Osteoblast (primary cell): ENCODE measurements at regions not wholly inside any gene's neighbourhood (a gene's known extent, or its start where the extent isn't known, plus 50 kb on each side); places are given as distances from the start of the nearest gene placed in this dataset.

Experiments used
- DNase-seq: peaks from one replicate; pipeline ENCODE4 v3.0.0; 2011; ENCODE audit warnings: low spot score, mixed read lengths; ENCODE audit not compliant: insufficient read length; ENCODE audit errors: missing footprints
- H2AFZ ChIP-seq: 2 replicates; pipeline ENCODE4 v1.6.0; 2011; ENCODE audit warnings: mild to moderate bottlenecking, low read length
- H3K27ac ChIP-seq: 2 replicates; pipeline ENCODE4 v1.5.1; 2011; ENCODE audit warnings: mild to moderate bottlenecking, low read depth, low read length, moderate library complexity
- H3K27me3 ChIP-seq: 2 replicates; pipeline ENCODE4 v1.6.0; 2012; ENCODE audit warnings: mild to moderate bottlenecking, control low read depth, inconsistent platforms, low read length, moderate library complexity; ENCODE audit not compliant: insufficient read depth
- H3K36me3 ChIP-seq: 2 replicates; pipeline ENCODE4 v1.5.1; 2011; ENCODE audit warnings: mild to moderate bottlenecking, low read length, control low read depth, moderate library complexity; ENCODE audit not compliant: insufficient read depth
- H3K4me1 ChIP-seq: 2 replicates; pipeline ENCODE4 v1.5.1; 2011; ENCODE audit warnings: mild to moderate bottlenecking, low read length, control low read depth, moderate library complexity; ENCODE audit not compliant: insufficient read depth
- H3K4me2 ChIP-seq: 2 replicates; pipeline ENCODE4 v1.6.0; 2011; ENCODE audit warnings: mild to moderate bottlenecking, low read length; ENCODE audit not compliant: insufficient read depth
- H3K4me3 ChIP-seq: fragments of 200-600 bp; sonication (generic); 3 replicates; pipeline ENCODE4 v1.5.1; 2012; ENCODE audit warnings: mild to moderate bottlenecking, low read length, inconsistent platforms; ENCODE audit not compliant: insufficient read depth
- H3K79me2 ChIP-seq: 2 replicates; pipeline ENCODE4 v1.6.0; 2012; ENCODE audit warnings: mild to moderate bottlenecking, low read length, control low read depth, inconsistent platforms; ENCODE audit not compliant: insufficient read depth
- H3K9me3 ChIP-seq: 2 replicates; pipeline ENCODE4 v1.5.1; 2011; ENCODE audit warnings: low read depth, low read length, control low read depth
- H4K20me1 ChIP-seq: 2 replicates; pipeline ENCODE4 v1.6.0; 2012; ENCODE audit warnings: mild to moderate bottlenecking, low read length, control low read depth; ENCODE audit not compliant: insufficient read depth
- TF ChIP-seq, protein P1 (sequence below): IDR thresholded peaks from 2 replicates; pipeline ENCODE4 v1.5.1; 2011; ENCODE audit warnings: mild to moderate bottlenecking, low read depth, low read length, moderate library complexity; ENCODE audit errors: extremely low read depth

DNA sequence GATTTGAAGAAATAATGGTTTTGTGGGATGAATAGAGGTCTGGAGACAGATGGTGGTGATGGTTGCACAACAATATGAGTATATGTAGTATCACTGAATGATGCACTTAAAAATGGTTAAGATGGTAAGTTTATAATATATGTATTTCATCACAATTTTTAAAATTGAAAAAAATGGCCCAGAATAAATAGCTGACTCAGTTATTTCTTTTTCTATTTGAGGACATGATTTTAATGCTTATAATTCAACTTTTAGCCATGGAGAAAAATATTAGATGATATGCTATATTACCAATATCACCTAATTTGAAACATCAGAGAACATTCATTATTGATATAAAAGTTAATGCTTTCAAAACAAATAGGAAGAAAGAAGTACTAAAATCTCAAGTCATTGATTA, 339.8 kb upstream of the LINC00305 start:
- TF ChIP-seq, protein P1, sequence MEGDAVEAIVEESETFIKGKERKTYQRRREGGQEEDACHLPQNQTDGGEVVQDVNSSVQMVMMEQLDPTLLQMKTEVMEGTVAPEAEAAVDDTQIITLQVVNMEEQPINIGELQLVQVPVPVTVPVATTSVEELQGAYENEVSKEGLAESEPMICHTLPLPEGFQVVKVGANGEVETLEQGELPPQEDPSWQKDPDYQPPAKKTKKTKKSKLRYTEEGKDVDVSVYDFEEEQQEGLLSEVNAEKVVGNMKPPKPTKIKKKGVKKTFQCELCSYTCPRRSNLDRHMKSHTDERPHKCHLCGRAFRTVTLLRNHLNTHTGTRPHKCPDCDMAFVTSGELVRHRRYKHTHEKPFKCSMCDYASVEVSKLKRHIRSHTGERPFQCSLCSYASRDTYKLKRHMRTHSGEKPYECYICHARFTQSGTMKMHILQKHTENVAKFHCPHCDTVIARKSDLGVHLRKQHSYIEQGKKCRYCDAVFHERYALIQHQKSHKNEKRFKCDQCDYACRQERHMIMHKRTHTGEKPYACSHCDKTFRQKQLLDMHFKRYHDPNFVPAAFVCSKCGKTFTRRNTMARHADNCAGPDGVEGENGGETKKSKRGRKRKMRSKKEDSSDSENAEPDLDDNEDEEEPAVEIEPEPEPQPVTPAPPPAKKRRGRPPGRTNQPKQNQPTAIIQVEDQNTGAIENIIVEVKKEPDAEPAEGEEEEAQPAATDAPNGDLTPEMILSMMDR, result no peak
- no peak overlapping the region for H2AFZ ChIP-seq
- no peaks in the 10 kb centered on the region for H3K27me3 ChIP-seq
- no peaks in the 10 kb centered on the region for H3K4me1 ChIP-seq
- H3K36me3 ChIP-seq, result no peaks in the 10 kb centered on the region
- no peak for DNase-seq
- no peak overlapping the region for H3K27ac ChIP-seq
- no peak overlapping the region for H3K4me3 ChIP-seq
- H3K4me2 ChIP-seq, result no peak overlapping the region
- no peaks in the 10 kb centered on the region for H3K79me2 ChIP-seq
- H4K20me1 ChIP-seq, result no peaks in the 10 kb centered on the region
- no peaks in the 10 kb centered on the region for H3K9me3 ChIP-seq

DNA sequence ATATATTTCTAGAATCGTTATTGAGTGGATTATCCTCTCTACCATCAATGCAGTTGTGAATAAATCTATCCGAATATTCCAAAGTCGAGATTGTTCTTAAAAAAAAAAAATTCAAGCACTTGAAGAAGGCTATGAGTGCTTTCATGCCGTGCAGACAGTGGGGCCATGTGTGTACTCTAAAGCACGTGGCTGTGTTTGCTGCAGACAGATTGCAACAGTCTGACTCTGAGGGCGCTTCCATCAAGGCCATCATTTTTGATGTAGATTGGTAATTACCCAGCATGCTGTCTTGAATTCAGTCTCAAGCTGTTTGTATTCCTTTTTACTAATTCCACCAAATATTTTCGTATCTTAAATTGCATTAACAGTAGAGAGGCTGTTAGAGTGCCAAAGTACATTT, 325.9 kb upstream of the LINC00305 start:
- H3K4me2 ChIP-seq, result no peak overlapping the region
- no peaks in the 10 kb centered on the region for H3K27me3 ChIP-seq
- peaks cover 4% of the 10 kb centered on the region for H3K9me3 ChIP-seq
- DNase-seq, result no peak
- TF ChIP-seq, protein P1, result no peak
- H3K36me3 ChIP-seq, result no peaks in the 10 kb centered on the region
- no peak overlapping the region for H3K27ac ChIP-seq
- no peak overlapping the region for H3K4me3 ChIP-seq
- no peaks in the 10 kb centered on the region for H4K20me1 ChIP-seq
- no peak overlapping the region for H2AFZ ChIP-seq
- H3K79me2 ChIP-seq, result no peaks in the 10 kb centered on the region
- H3K4me1 ChIP-seq, result no peaks in the 10 kb centered on the region

DNA sequence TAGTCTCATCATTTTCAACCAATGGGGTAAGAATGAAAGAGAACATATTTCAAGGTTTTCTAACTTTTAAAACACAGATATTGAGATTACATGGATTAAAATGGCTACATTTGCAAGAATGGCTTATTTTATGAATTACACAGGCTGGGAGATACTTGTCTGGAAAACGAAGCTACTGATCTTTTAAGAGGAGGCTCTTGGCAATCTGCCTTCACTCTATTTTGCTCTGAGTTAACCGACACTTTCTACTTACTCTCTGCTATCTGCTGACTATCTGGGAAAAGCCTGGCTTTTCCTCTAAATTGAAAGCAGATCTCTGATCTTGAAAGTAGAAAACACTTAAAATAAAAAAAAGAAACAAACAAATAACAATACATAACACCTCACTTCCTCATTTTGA, 325.4 kb upstream of the LINC00305 start:
- no peak overlapping the region for H2AFZ ChIP-seq
- no peak overlapping the region for H3K4me2 ChIP-seq

GRCh38 chr18:64449434-64449833, 300.5 kb upstream of the LINC00305 start:
- Histone ChIP-seq H3K27me3 (no peaks in the 10 kb centered on the region), H3K36me3 (no peaks in the 10 kb centered on the region), H3K4me1 (no peaks in the 10 kb centered on the region), H3K27ac (no peak overlapping the region), H3K79me2 (no peaks in the 10 kb centered on the region), H2AFZ (no peak overlapping the region), H4K20me1 (no peaks in the 10 kb centered on the region), H3K4me3 (no peak overlapping the region), H3K9me3 (no peaks in the 10 kb centered on the region), H3K4me2 (no peak overlapping the region)
- TF ChIP-seq, protein P1, result no peak
- DNase-seq, result no peak

More for the DNA sequence above, 325.4 kb upstream of the LINC00305 start:
- Histone ChIP-seq H3K4me3 (no peak overlapping the region), H3K79me2 (no peaks in the 10 kb centered on the region), H3K27me3 (no peaks in the 10 kb centered on the region), H3K4me1 (no peaks in the 10 kb centered on the region), H3K36me3 (no peaks in the 10 kb centered on the region), H3K9me3 (peaks cover 4% of the 10 kb centered on the region), H4K20me1 (no peaks in the 10 kb centered on the region), H3K27ac (no peak overlapping the region)
- TF ChIP-seq, protein P1, result no peak
- DNase-seq, result no peak
